HG03103 (cell line): ENCODE measurements at regions not wholly inside any gene's neighbourhood (a gene's known extent, or its start where the extent isn't known, plus 50 kb on each side); places are given as distances from the start of the nearest gene placed in this dataset.

ENCODE experiments used
- ATAC-seq: cut with Tn5 transposase; IDR thresholded peaks from one replicate; pipeline ENCODE4 v1.9.1; 2021; ENCODE audit warnings: low read depth; ENCODE audit not compliant: unreplicated experiment

GRCh38 chr6:95233879-95234278 is 343.5 kb upstream of the MANEA start:
- ATAC-seq = no peak

GRCh38 chr6:95240514-95240913 is 336.8 kb upstream of the MANEA start:
- no peak for ATAC-seq

GRCh38 chr6:95242560-95242959 is 334.8 kb upstream of the MANEA start:
- no peak for ATAC-seq

GRCh38 chr6:95243053-95243452 is 334.3 kb upstream of the MANEA start:
- ATAC-seq = no peak

- no peak for ATAC-seq
Measured at GRCh38 chr6:95244751-95245150, 332.6 kb upstream of the MANEA start.

GRCh38 chr6:95248499-95248898 is 328.8 kb upstream of the MANEA start:
- no peak for ATAC-seq

GRCh38 chr6:95249175-95249574 is 328.2 kb upstream of the MANEA start:
- no peak for ATAC-seq

- ATAC-seq = no peak
Measured at GRCh38 chr6:95249661-95250060, 327.7 kb upstream of the MANEA start.

GRCh38 chr6:95263840-95264239 is 313.5 kb upstream of the MANEA start:
- no peak for ATAC-seq

- ATAC-seq = no peak
Measured at GRCh38 chr6:95266537-95267258, 310.6 kb upstream of the MANEA start.

GRCh38 chr6:95274686-95275235 is 302.6 kb upstream of the MANEA start:
- ATAC-seq = no peak

- no peak for ATAC-seq
Measured at GRCh38 chr6:95279616-95280015, 297.7 kb upstream of the MANEA start.

- ATAC-seq = no peak
Measured at GRCh38 chr6:95280686-95281273, 296.6 kb upstream of the MANEA start.

- no peak for ATAC-seq
Measured at GRCh38 chr6:95285881-95286280, 291.5 kb upstream of the MANEA start.

GRCh38 chr6:95286874-95287273 is 290.5 kb upstream of the MANEA start:
- ATAC-seq = no peak

- ATAC-seq = no peak
Measured at GRCh38 chr6:95288251-95288650, 289.1 kb upstream of the MANEA start.

- no peak for ATAC-seq
Measured at GRCh38 chr6:95292011-95292410, 285.3 kb upstream of the MANEA start.

GRCh38 chr6:95293257-95293656 is 284.1 kb upstream of the MANEA start:
- ATAC-seq = no peak

- ATAC-seq = no peak
Measured at GRCh38 chr6:95294043-95294442, 283.3 kb upstream of the MANEA start.

- no peak for ATAC-seq
Measured at GRCh38 chr6:95309545-95309944, 267.8 kb upstream of the MANEA start.

- no peak for ATAC-seq
Measured at GRCh38 chr6:95318137-95318536, 259.2 kb upstream of the MANEA start.

- no peak for ATAC-seq
Measured at GRCh38 chr6:95321126-95321525, 256.2 kb upstream of the MANEA start.
